HepG2 (cell line): ENCODE measurements at regions not wholly inside any gene's neighbourhood (a gene's known extent, or its start where the extent isn't known, plus 50 kb on each side); places are given as distances from the start of the nearest gene placed in this dataset.

Experiments used
- ATAC-seq: fragments of 200-7000 bp; cut with Tn5 transposase; 3 replicates; pipeline ENCODE4 v1.9.1; 2020; ENCODE audit warnings: mild to moderate bottlenecking, moderate library complexity
- BruUV-seq: library from RNA; stranded (reverse); fragments of 400-500 nt; replicated peaks from 2 replicates; lab custom pipeline; 2021; lab: Mats Ljungman, UMichigan
- CTCF ChIA-PET: fragments of 300-600 bp; formaldehyde crosslinking; extraction: SDS; loops from one replicate; lab custom pipeline; 2021; ENCODE audit warnings: low total read pairs, inconsistent platforms, low intra/inter-chr PET ratio; lab: Yijun Ruan, JAX
- POLR2A ChIA-PET: fragments of 350-600 bp; sonication (Branson Sonifier 250); formaldehyde crosslinking; loops from one replicate; lab custom pipeline; 2020; ENCODE audit warnings: antibody characterized with exemption, inconsistent platforms; lab: Yijun Ruan, JAX
- DNase-seq: peaks from one replicate; pipeline ENCODE4 v3.0.0-alpha.2; 2015; ENCODE audit warnings: low spot score
- FAIRE-seq: peaks from 3 replicates; lab custom pipeline; 2011; peaks lifted over from hg19 to GRCh38; lab: Jason Lieb, UNC
- H2AFZ ChIP-seq: one replicate; pipeline ENCODE4 v1.6.1; 2011; ENCODE audit warnings: low read length, inconsistent platforms
- H3K27ac ChIP-seq: fragments of 300-600 bp; 3 replicates; pipeline ENCODE4 v1.8.0; 2011; ENCODE audit warnings: mixed run types, mild to moderate bottlenecking, mixed read lengths, low read length, inconsistent platforms; ENCODE audit not compliant: insufficient read depth; ENCODE audit errors: extremely low read length
- H3K27me3 ChIP-seq, 2 experiments: fragments of 200-600 bp in 1 of 2; 2 replicates in 1 of 2; 3 replicates in 1 of 2; pipeline versions ENCODE4 v1.6.0 to v1.8.0; 2011; ENCODE audit warnings: low read length in 2 of 2, mild to moderate bottlenecking in 2 of 2, moderate library complexity in 2 of 2, inconsistent platforms in 1 of 2; ENCODE audit not compliant: insufficient read depth in 2 of 2, control insufficient read depth in 1 of 2
- H3K36me3 ChIP-seq, 2 experiments: fragments of 200-600 bp in 1 of 2; replicated peaks in 1 of 2; 2 replicates in 1 of 2; 3 replicates in 1 of 2; pipeline versions ENCODE4 v1.5.1 to v1.8.0; 2011; ENCODE audit warnings: low read length in 2 of 2, inconsistent platforms in 1 of 2; ENCODE audit not compliant: insufficient read depth in 2 of 2, control insufficient read depth in 1 of 2
- H3K4me1 ChIP-seq: 2 replicates; pipeline ENCODE4 v1.5.1; 2012; ENCODE audit warnings: low read length, inconsistent platforms; ENCODE audit not compliant: insufficient read depth
- H3K4me2 ChIP-seq: 2 replicates; pipeline ENCODE4 v1.6.0; 2011; ENCODE audit warnings: low read depth, low read length, inconsistent platforms
- H3K4me3 ChIP-seq, 3 experiments: fragments of 200-600 bp in 1 of 3; sonication (generic), shearing (Covaris generic) in 1 of 3; replicated peaks in 1 of 3; 2 replicates each; pipeline ENCODE4 v1.5.1; 2011 to 2016; ENCODE audit warnings: low read length in 3 of 3, inconsistent platforms in 2 of 3, low read depth in 2 of 3, mild to moderate bottlenecking in 2 of 3, control low read depth in 1 of 3, mixed read lengths in 1 of 3; ENCODE audit not compliant: insufficient read depth in 1 of 3
- H3K79me2 ChIP-seq: one replicate; pipeline ENCODE4 v1.6.1; 2011; ENCODE audit warnings: low read length, inconsistent platforms; ENCODE audit not compliant: insufficient read depth
- H3K9ac ChIP-seq: 2 replicates; pipeline ENCODE4 v1.6.0; 2011; ENCODE audit warnings: mild to moderate bottlenecking, low read depth, low read length, inconsistent platforms; ENCODE audit not compliant: insufficient read depth
- H3K9me3 ChIP-seq: 2 replicates; pipeline ENCODE4 v1.5.1; 2012; ENCODE audit warnings: mild to moderate bottlenecking, low read length
- H4K20me1 ChIP-seq: 2 replicates; pipeline ENCODE4 v1.6.0; 2011; ENCODE audit warnings: inconsistent platforms, mild to moderate bottlenecking, low read length, moderate library complexity; ENCODE audit not compliant: insufficient read depth
- CEBPB ChIP-seq: IDR thresholded peaks from 2 replicates; pipeline ENCODE4 v1.6.1; 2011; ENCODE audit warnings: low read depth, low read length, improper control_type of control experiment, borderline replicate concordance
- ZNF703 ChIP-seq: sonication (generic); formaldehyde crosslinking; IDR thresholded peaks from 2 replicates; pipeline ENCODE4 v1.5.1; 2020; ENCODE audit warnings: missing genetic modification reagents, mild to moderate bottlenecking, moderate library complexity, borderline replicate concordance
- WGBS: methylation state at CpG from one replicate; pipeline ENCODE4 v1.1.6; 2017; ENCODE audit warnings: low lambda C conversion rate; 5-methylcytosine and 5-hydroxymethylcytosine counted together
- in situ Hi-C: cut with HindIII; loops from 2 replicates; pipeline ENCODE4 v1.10.0; 2017; ENCODE audit warnings: low pct_unique_long_range_greater_than_20kb; ENCODE audit not compliant: extremely low pct_ligation_motif_present
- intact Hi-C: fragments of 100-400 bp; cut with micrococcal nuclease; formaldehyde crosslinking; loops from one replicate; pipeline ENCODE4 v1.10.0; 2022; ENCODE audit not compliant: unreplicated experiment
- TF ChIP-seq, protein P1 (sequence below): sonication (generic); formaldehyde crosslinking; IDR thresholded peaks from 2 replicates; pipeline ENCODE4 v1.4.0; 2020; ENCODE audit warnings: missing genetic modification reagents, borderline replicate concordance
- TF ChIP-seq, protein P2 (sequence below): sonication (generic); formaldehyde crosslinking; IDR thresholded peaks from 2 replicates; pipeline ENCODE4 v1.4.0; 2020; ENCODE audit warnings: missing genetic modification reagents

- TF ChIP-seq, protein P1, sequence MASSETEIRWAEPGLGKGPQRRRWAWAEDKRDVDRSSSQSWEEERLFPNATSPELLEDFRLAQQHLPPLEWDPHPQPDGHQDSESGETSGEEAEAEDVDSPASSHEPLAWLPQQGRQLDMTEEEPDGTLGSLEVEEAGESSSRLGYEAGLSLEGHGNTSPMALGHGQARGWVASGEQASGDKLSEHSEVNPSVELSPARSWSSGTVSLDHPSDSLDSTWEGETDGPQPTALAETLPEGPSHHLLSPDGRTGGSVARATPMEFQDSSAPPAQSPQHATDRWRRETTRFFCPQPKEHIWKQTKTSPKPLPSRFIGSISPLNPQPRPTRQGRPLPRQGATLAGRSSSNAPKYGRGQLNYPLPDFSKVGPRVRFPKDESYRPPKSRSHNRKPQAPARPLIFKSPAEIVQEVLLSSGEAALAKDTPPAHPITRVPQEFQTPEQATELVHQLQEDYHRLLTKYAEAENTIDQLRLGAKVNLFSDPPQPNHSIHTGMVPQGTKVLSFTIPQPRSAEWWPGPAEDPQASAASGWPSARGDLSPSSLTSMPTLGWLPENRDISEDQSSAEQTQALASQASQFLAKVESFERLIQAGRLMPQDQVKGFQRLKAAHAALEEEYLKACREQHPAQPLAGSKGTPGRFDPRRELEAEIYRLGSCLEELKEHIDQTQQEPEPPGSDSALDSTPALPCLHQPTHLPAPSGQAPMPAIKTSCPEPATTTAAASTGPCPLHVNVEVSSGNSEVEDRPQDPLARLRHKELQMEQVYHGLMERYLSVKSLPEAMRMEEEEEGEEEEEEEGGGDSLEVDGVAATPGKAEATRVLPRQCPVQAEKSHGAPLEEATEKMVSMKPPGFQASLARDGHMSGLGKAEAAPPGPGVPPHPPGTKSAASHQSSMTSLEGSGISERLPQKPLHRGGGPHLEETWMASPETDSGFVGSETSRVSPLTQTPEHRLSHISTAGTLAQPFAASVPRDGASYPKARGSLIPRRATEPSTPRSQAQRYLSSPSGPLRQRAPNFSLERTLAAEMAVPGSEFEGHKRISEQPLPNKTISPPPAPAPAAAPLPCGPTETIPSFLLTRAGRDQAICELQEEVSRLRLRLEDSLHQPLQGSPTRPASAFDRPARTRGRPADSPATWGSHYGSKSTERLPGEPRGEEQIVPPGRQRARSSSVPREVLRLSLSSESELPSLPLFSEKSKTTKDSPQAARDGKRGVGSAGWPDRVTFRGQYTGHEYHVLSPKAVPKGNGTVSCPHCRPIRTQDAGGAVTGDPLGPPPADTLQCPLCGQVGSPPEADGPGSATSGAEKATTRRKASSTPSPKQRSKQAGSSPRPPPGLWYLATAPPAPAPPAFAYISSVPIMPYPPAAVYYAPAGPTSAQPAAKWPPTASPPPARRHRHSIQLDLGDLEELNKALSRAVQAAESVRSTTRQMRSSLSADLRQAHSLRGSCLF (CRISPR knock-in tag), result no peak
- TF ChIP-seq CEBPB, result no peak
- TF ChIP-seq ZNF703, result no peak
These were observed 309.4 kb downstream of the PARP8 start (continued) for GRCh38 chr5:50975840-50976239.

GRCh38 chr5:50978924-50979323 lies 312.5 kb downstream of the PARP8 start:
- H3K27me3 ChIP-seq, result no peaks in the 10 kb centered on the region
- no peak overlapping the region for H3K9ac ChIP-seq
- FAIRE-seq (no peak), DNase-seq (no peak), ATAC-seq (no peak)
- TF ChIP-seq, protein P2, sequence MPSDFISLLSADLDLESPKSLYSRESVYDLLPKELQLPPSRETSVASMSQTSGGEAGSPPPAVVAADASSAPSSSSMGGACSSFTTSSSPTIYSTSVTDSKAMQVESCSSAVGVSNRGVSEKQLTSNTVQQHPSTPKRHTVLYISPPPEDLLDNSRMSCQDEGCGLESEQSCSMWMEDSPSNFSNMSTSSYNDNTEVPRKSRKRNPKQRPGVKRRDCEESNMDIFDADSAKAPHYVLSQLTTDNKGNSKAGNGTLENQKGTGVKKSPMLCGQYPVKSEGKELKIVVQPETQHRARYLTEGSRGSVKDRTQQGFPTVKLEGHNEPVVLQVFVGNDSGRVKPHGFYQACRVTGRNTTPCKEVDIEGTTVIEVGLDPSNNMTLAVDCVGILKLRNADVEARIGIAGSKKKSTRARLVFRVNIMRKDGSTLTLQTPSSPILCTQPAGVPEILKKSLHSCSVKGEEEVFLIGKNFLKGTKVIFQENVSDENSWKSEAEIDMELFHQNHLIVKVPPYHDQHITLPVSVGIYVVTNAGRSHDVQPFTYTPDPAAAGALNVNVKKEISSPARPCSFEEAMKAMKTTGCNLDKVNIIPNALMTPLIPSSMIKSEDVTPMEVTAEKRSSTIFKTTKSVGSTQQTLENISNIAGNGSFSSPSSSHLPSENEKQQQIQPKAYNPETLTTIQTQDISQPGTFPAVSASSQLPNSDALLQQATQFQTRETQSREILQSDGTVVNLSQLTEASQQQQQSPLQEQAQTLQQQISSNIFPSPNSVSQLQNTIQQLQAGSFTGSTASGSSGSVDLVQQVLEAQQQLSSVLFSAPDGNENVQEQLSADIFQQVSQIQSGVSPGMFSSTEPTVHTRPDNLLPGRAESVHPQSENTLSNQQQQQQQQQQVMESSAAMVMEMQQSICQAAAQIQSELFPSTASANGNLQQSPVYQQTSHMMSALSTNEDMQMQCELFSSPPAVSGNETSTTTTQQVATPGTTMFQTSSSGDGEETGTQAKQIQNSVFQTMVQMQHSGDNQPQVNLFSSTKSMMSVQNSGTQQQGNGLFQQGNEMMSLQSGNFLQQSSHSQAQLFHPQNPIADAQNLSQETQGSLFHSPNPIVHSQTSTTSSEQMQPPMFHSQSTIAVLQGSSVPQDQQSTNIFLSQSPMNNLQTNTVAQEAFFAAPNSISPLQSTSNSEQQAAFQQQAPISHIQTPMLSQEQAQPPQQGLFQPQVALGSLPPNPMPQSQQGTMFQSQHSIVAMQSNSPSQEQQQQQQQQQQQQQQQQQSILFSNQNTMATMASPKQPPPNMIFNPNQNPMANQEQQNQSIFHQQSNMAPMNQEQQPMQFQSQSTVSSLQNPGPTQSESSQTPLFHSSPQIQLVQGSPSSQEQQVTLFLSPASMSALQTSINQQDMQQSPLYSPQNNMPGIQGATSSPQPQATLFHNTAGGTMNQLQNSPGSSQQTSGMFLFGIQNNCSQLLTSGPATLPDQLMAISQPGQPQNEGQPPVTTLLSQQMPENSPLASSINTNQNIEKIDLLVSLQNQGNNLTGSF (CRISPR knock-in tag), result no peak
- no peak overlapping the region for H3K27ac ChIP-seq
- H3K36me3 ChIP-seq, result no peaks in the 10 kb centered on the region
- in situ Hi-C loops (no loop called here), intact Hi-C loops (no loop called here)
- WGBS, result 0% methylated on average over 2 of the region's 2 CpGs
- H3K4me2 ChIP-seq, result no peak overlapping the region
- H3K79me2 ChIP-seq, result no peaks in the 10 kb centered on the region
- H3K4me3 ChIP-seq, result no peak overlapping the region
- H3K4me1 ChIP-seq, result no peaks in the 10 kb centered on the region
- H2AFZ ChIP-seq, result no peak overlapping the region
- no peaks in the 10 kb centered on the region for H3K9me3 ChIP-seq
- no peaks in the 10 kb centered on the region for H4K20me1 ChIP-seq
- ChIA-PET CTCF (no interaction called here), POLR2A (no interaction called here)
- BruUV-seq, result no TSS peak
